ENCODE measurements at regions not wholly inside any gene's neighbourhood (a gene's known extent, or its start where the extent isn't known, plus 50 kb on each side); places are given as distances from the start of the nearest gene placed in this dataset.

DNA sequence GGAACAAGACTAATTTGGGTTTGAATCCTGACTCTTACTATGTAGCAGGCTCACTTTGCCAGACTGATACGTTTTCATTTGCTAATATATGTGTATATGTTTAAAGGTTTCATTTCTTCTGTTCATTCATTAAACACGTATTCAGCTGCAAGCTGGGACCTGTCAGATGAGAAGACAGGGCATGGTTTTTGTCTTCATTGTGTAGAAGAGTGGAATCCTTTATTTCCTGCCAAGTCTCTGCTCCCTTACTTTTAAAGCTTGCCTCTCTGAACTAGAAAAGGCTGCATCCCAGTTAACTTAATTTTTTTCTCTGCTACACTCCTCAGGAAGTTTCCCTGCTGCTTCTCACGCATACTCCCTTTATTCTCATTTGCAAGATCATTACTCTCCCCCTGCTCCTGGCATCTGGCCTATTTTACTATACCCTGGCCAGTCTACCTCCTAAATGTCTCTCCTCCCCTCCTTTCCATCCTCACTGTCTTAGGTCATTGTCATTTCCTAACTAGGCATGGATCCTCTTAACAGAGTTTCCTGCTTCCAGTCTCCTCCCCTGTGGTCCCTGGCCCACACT is 141.0 kb upstream of the TMTC4 start:
- 59% methylated on average over 3 of the region's 3 CpGs for WGBS (ENCODE audit: low lambda C conversion rate, missing lambda C conversion rate)
- H3K4me2 ChIP-seq, result no peak overlapping the region
- H3K27me3 ChIP-seq, result no peaks in the 10 kb centered on the region
- no peaks in the 10 kb centered on the region for H3K79me2 ChIP-seq
- H3K4me3 ChIP-seq, result no peak overlapping the region
- no peaks in the 10 kb centered on the region for H4K20me1 ChIP-seq (ENCODE audit: insufficient read depth, poor library complexity, severe bottlenecking)
- H3K36me3 ChIP-seq (replicated peaks; ENCODE audit: insufficient read depth, low read depth), result no peaks in the 10 kb centered on the region
- no peaks in the 10 kb centered on the region for H3K9me3 ChIP-seq (ENCODE audit: low read depth)
- no peak for DNase-seq (ENCODE audit: low spot score)
- no peak overlapping the region for H2AFZ ChIP-seq
- H3K9me2 ChIP-seq (replicated peaks; ENCODE audit: insufficient read depth), result no peaks in the 10 kb centered on the region
- TF ChIP-seq EZH2 (IDR thresholded peaks at IDR 0.05; ENCODE audit: borderline replicate concordance) (no peak), EZH2phosphoT487 (IDR thresholded peaks at IDR 0.05; ENCODE audit: low read depth, severe bottlenecking, unreplicated experiment) (no peak)
- TF ChIP-seq, protein P1, sequence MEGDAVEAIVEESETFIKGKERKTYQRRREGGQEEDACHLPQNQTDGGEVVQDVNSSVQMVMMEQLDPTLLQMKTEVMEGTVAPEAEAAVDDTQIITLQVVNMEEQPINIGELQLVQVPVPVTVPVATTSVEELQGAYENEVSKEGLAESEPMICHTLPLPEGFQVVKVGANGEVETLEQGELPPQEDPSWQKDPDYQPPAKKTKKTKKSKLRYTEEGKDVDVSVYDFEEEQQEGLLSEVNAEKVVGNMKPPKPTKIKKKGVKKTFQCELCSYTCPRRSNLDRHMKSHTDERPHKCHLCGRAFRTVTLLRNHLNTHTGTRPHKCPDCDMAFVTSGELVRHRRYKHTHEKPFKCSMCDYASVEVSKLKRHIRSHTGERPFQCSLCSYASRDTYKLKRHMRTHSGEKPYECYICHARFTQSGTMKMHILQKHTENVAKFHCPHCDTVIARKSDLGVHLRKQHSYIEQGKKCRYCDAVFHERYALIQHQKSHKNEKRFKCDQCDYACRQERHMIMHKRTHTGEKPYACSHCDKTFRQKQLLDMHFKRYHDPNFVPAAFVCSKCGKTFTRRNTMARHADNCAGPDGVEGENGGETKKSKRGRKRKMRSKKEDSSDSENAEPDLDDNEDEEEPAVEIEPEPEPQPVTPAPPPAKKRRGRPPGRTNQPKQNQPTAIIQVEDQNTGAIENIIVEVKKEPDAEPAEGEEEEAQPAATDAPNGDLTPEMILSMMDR (IDR thresholded peaks at IDR 0.05; ENCODE audit: poor library complexity), result no peak
- H3K27ac ChIP-seq, result no peak overlapping the region
- H3K4me1 ChIP-seq (ENCODE audit: insufficient read depth), result peaks cover 10% of the 10 kb centered on the region

DNA sequence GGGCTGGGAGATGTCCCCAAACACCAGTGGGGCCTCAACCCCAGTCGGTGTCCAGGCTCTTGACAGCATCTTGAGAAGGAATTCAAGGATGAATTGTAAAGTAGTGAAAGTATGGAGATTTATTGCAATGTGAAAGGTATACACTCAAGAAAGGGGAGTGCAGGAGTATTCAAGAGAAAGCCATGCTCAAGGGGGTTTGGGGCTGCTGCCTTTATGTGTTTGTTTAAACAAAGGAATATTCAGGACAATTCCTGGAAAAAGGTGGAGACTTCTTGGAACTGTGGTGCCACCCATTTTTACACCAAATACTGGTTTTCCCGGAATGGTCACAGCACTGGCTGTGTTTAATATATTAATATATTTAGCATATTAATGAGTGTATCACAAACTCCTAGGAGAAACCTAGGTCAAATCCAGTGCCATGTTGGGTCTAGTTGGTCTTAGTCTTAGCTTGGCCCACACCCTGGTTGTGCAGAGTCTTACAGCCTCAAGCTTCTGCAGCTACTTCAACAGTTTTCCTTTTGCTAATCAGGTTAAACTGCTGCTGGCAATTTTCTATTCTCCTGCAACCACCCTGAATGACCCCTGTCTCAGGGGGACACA is 138.5 kb upstream of the TMTC4 start:
- H3K9me3 ChIP-seq (ENCODE audit: low read depth), result no peaks in the 10 kb centered on the region
- DNase-seq (ENCODE audit: low spot score), result no peak
- no peak overlapping the region for H2AFZ ChIP-seq
- no peak overlapping the region for H3K4me2 ChIP-seq
- H4K20me1 ChIP-seq (ENCODE audit: insufficient read depth, poor library complexity, severe bottlenecking), result no peaks in the 10 kb centered on the region
- 74% methylated on average over 2 of the region's 2 CpGs for WGBS (ENCODE audit: low lambda C conversion rate, missing lambda C conversion rate)
- H3K36me3 ChIP-seq (replicated peaks; ENCODE audit: insufficient read depth, low read depth), result no peaks in the 10 kb centered on the region
- H3K4me3 ChIP-seq, result no peak overlapping the region
- TF ChIP-seq EZH2 (IDR thresholded peaks at IDR 0.05; ENCODE audit: borderline replicate concordance) (no peak), EZH2phosphoT487 (IDR thresholded peaks at IDR 0.05; ENCODE audit: low read depth, severe bottlenecking, unreplicated experiment) (no peak)
- TF ChIP-seq, protein P1 (IDR thresholded peaks at IDR 0.05; ENCODE audit: poor library complexity), result no peak
- H3K4me1 ChIP-seq (ENCODE audit: insufficient read depth), result peaks cover 4% of the 10 kb centered on the region
- no peaks in the 10 kb centered on the region for H3K9me2 ChIP-seq (replicated peaks; ENCODE audit: insufficient read depth)
- no peak overlapping the region for H3K27ac ChIP-seq
- H3K79me2 ChIP-seq, result no peaks in the 10 kb centered on the region
- no peaks in the 10 kb centered on the region for H3K27me3 ChIP-seq

DNA sequence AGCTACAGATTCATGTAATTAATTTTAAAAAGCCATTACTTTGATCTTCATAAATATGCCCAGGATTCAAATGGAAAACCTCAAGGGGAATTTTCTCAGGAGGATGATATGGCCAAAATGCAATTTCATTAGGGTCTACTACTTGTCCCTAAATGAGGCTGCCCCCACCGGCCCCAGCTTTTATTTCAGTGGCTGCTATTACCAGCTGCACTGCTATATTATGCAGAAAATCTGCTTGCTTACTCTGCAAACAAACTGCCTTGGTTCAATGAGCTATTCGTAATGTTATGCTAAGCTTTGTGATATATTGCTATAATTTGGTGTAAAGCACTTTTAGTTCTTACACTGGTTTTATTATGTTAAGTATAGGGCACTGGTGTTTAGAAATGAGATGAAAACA is 137.3 kb upstream of the TMTC4 start:
- Histone ChIP-seq H3K9me2 (replicated peaks; ENCODE audit: insufficient read depth) (no peaks in the 10 kb centered on the region), H3K79me2 (no peaks in the 10 kb centered on the region), H3K27ac (no peak overlapping the region), H3K36me3 (replicated peaks; ENCODE audit: insufficient read depth, low read depth) (no peaks in the 10 kb centered on the region), H4K20me1 (ENCODE audit: insufficient read depth, poor library complexity, severe bottlenecking) (no peaks in the 10 kb centered on the region), H2AFZ (no peak overlapping the region), H3K4me1 (ENCODE audit: insufficient read depth) (no peaks in the 10 kb centered on the region), H3K9me3 (ENCODE audit: low read depth) (no peaks in the 10 kb centered on the region), H3K27me3 (no peaks in the 10 kb centered on the region), H3K4me3 (no peak overlapping the region), H3K4me2 (no peak overlapping the region)
- no peak for DNase-seq (ENCODE audit: low spot score)
- 74% methylated on average over 2 of the region's 2 CpGs for WGBS (ENCODE audit: low lambda C conversion rate, missing lambda C conversion rate)
- TF ChIP-seq, protein P1 (IDR thresholded peaks at IDR 0.05; ENCODE audit: poor library complexity), result no peak
- TF ChIP-seq EZH2 (IDR thresholded peaks at IDR 0.05; ENCODE audit: borderline replicate concordance) (no peak), EZH2phosphoT487 (IDR thresholded peaks at IDR 0.05; ENCODE audit: low read depth, severe bottlenecking, unreplicated experiment) (no peak)

Data from hepatocyte (in vitro differentiated cells).